ENCODE measurements at regions not wholly inside any gene's neighbourhood (a gene's known extent, or its start where the extent isn't known, plus 50 kb on each side); places are given as distances from the start of the nearest gene placed in this dataset.
A peak's percentile ranks its signal among the peaks of the same experiment; 100 is the strongest.
"Not testable (repeated sequence)": the region's sequence is repeated elsewhere in the genome, so short reads cannot be mapped to it uniquely, and the experiment has no call there.

GRCh38 chr22:44618910-44619309 is 83.1 kb upstream of the PRR5 start:
- H3K36me3 ChIP-seq (ENCODE audit: control insufficient read depth in 2 of 2, insufficient read depth in 1 of 2, low read length in 2 of 2); H3K27ac ChIP-seq (ENCODE audit: extremely low read depth, low read depth, low read length); H3K4me3 ChIP-seq (ENCODE audit: low read depth, low read length); H3K9me3 ChIP-seq (ENCODE audit: control insufficient read depth, insufficient read depth, low read depth, low read length); POLR2A ChIA-PET; CTCF ChIA-PET; H3K4me1 ChIP-seq (ENCODE audit: control insufficient read depth, insufficient read depth, low read length): not testable (repeated sequence)
- peak; percentile 71; the same call in 1 of the 2 replicates for TF ChIP-seq ZSCAN4 (tag by site-specific recombination; IDR thresholded peaks at IDR 0.05)
- TF ChIP-seq ZFHX2 (tag by site-specific recombination; conservative IDR thresholded peaks at IDR 0.05): 0 out of 2 replicates have a peak, but pooled peaks have one; percentile 26
- TF ChIP-seq ZNF785 (tag by site-specific recombination; IDR thresholded peaks at IDR 0.05): peak; percentile 53; the same call in 1 of the 2 replicates
- TF ChIP-seq, protein P1, sequence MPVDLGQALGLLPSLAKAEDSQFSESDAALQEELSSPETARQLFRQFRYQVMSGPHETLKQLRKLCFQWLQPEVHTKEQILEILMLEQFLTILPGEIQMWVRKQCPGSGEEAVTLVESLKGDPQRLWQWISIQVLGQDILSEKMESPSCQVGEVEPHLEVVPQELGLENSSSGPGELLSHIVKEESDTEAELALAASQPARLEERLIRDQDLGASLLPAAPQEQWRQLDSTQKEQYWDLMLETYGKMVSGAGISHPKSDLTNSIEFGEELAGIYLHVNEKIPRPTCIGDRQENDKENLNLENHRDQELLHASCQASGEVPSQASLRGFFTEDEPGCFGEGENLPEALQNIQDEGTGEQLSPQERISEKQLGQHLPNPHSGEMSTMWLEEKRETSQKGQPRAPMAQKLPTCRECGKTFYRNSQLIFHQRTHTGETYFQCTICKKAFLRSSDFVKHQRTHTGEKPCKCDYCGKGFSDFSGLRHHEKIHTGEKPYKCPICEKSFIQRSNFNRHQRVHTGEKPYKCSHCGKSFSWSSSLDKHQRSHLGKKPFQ (tag by site-specific recombination; IDR thresholded peaks at IDR 0.05): peak; percentile 44; the same call in 1 of the 2 replicates
- TF ChIP-seq ZNF211 (tag by site-specific recombination; IDR thresholded peaks at IDR 0.05; ENCODE audit: low read depth): 0 out of 2 replicates have a peak, but pooled peaks have one; percentile 16

DNA sequence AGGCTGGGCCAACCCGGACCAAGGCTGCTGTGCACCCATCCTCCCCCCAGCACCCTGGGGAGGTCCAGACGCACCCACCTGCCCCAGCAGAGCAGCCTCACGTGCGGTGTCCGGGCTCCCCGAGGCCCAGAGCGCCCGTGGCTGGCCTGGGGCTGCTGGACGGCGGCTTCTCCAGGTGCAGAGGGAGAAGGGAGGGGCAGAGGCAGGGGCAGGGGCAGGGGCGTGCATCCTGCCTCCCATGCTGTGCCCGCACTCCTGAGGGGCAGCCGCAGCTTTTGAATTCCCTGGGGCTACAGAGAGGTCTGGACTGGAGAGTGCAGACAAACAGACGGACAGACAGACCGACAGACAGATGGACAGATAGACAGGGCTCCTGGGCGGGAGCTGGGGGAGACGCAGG is 83.6 kb upstream of the PRR5 start:
- TF ChIP-seq SP7 (tag by site-specific recombination; IDR thresholded peaks at IDR 0.05) (no peak), ZNF223 (tag by site-specific recombination; IDR thresholded peaks at IDR 0.05) (no peak), ZBTB7A (tag by site-specific recombination; IDR thresholded peaks at IDR 0.05; ENCODE audit: low read depth) (no peak), ZNF202 (tag by site-specific recombination; IDR thresholded peaks at IDR 0.05; ENCODE audit: borderline replicate concordance) (no peak), ZNF449 (tag by site-specific recombination; IDR thresholded peaks at IDR 0.05) (no peak), ZSCAN16 (tag by site-specific recombination; IDR thresholded peaks at IDR 0.05) (no peak), ZFP69B (tag by site-specific recombination; IDR thresholded peaks at IDR 0.05) (no peak), RBAK (tag by site-specific recombination; IDR thresholded peaks at IDR 0.05) (no peak), ZBTB20 (tag by site-specific recombination; IDR thresholded peaks at IDR 0.05) (no peak), ZNF555 (tag by site-specific recombination; conservative IDR thresholded peaks at IDR 0.05) (no peak), GFI1B (tag by site-specific recombination; IDR thresholded peaks at IDR 0.05) (no peak), SCRT2 (tag by site-specific recombination; IDR thresholded peaks at IDR 0.05) (no peak), MZF1 (tag by site-specific recombination; IDR thresholded peaks at IDR 0.05; ENCODE audit: borderline replicate concordance) (no peak), ZBTB48 (tag by site-specific recombination; IDR thresholded peaks at IDR 0.05) (no peak), ZNF677 (tag by site-specific recombination; IDR thresholded peaks at IDR 0.05) (no peak), YY2 (tag by site-specific recombination; IDR thresholded peaks at IDR 0.05) (no peak), ZNF169 (tag by site-specific recombination; IDR thresholded peaks at IDR 0.05) (no peak), ZNF292 (tag by site-specific recombination; IDR thresholded peaks at IDR 0.05; ENCODE audit: borderline replicate concordance, low read depth) (no peak)
- TF ChIP-seq, protein P1 (tag by site-specific recombination; IDR thresholded peaks at IDR 0.05): no peak
- Histone ChIP-seq H3K9me3 (ENCODE audit: control insufficient read depth, insufficient read depth, low read depth, low read length) (no peaks in the 10 kb centered on the region), H3K36me3 (ENCODE audit: control insufficient read depth in 2 of 2, insufficient read depth in 1 of 2, low read length in 2 of 2) (no peaks in the 10 kb centered on the region), H3K4me3 (ENCODE audit: low read depth, low read length) (no peak overlapping the region), H3K4me1 (ENCODE audit: control insufficient read depth, insufficient read depth, low read length) (no peaks in the 10 kb centered on the region), H3K27ac (ENCODE audit: extremely low read depth, low read depth, low read length) (no peak overlapping the region)
- ChIA-PET CTCF (no interaction called here), POLR2A (no interaction called here)
